ENCODE measurements at regions not wholly inside any gene's neighbourhood (a gene's known extent, or its start where the extent isn't known, plus 50 kb on each side); places are given as distances from the start of the nearest gene placed in this dataset.

DNA sequence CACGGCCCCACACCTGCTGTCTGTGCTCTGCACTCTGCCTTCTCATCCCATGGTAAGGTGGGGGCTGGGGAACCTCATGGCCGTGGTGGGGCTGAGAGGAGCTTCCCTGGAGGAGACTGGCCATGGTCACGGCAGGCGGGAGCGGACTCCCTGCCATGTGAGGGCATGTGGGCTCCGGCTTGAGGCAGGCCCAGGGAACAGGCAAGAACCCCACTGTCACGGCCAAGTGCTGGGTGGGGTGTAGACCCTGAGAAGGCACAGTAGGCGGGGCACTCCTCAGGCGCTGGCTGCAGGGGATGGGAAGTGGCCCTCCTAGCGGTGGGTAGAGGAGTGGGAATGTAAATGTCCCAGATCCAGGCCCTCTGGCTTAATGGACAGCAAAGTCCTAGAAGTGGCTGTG, 1262.7 kb downstream of the BRD1 start:
- no peak for DNase-seq

DNA sequence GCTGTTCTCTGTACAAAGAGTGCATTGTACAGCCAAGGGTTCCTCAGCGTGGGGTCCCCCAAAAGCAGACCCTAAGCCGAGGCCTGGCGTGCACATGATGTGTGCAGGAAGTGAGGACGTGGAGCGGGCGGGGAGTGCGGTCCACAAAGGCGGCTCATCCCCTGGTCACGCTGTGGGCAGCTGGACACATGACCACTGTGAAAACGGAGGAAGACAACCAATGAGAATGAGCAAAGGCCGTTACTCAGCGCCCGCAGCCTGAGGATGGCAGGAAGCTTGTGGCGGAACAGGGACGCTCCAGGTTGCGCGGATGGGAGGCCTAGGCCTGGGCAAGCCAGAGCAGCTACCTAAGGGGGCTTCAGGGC, 1263.7 kb downstream of the BRD1 start:
- no peak for DNase-seq

- no peak for DNase-seq
Measured at GRCh38 chr22:48563118-48563965, 1264.3 kb downstream of the BRD1 start.

DNA sequence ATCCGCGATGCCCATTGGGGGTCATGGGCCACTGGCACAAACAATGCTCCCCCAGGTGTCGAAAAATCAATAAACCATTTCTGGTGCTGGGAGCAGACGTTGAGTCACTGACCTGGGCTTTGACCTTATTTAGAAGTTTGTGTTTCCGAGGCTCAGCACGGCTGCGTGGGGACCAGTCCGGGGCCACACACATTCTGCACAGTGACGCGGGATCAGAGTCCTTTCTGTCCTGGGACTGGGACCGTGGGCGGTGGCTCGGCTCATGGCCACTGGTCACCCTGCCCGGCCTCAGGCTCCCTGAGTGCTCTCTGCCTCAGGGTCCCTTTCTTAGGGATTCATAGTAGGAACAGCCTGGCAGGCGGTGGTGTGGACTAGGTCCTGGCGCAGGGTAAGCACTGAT, 1266.0 kb downstream of the BRD1 start:
- DNase-seq, result no peak

- DNase-seq, result no peak
Measured at GRCh38 chr22:48560836-48561235, 1266.8 kb downstream of the BRD1 start.

DNA sequence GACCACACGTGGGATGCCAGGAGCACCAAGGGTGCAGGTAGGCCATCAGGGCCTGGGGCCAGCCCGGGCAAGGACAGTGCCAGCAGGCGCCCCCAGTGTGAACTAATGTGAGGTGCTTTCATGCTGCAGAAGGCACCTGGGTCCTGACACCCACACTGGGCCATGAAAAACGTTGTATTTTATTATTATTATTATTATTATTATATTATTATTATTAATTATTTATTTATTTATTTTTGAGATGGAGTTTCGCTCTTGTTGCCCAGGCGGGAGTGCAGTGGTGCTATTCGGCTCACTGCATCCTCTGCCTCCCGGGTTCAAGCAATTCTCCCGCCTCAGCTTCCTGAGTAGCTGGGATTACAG, 1267.3 kb downstream of the BRD1 start:
- no peak for DNase-seq

DNA sequence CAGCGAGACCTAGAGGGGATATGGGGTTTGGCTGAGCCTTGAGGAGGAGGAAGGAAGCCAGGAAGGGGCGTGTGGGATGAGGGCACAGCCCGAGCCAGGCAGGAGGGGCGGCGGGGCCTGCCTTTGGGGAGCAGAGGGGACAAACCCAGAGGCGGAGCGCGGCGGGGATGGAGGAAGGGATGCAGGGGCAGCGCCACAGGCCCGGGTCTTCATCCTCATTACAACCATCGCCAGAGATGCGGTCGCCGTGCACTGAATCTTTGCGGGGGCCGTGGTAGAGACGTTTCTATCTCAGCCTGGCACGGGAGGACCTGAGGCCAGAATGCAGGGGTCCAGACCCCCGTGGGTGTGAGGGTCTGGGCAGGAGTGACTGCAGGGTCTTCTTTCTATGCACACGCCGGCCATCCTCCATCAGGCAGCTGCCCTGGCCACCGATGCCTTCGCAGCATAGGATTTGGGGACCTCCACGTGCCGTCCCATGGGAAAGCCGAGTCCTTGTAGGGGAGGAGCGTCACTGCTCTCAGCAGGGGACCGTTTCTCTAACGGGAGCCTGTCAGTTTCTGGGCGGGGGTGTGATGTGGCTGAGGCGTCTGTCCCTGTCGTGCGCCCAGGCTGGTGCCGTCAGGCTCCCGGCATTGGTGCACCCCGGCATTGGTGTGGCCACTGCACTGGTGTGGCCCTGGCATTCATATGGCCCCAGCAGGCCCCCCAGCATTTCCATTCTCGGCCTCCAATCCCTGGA, 1267.9 kb downstream of the BRD1 start:
- DNase-seq, result no peak

DNA sequence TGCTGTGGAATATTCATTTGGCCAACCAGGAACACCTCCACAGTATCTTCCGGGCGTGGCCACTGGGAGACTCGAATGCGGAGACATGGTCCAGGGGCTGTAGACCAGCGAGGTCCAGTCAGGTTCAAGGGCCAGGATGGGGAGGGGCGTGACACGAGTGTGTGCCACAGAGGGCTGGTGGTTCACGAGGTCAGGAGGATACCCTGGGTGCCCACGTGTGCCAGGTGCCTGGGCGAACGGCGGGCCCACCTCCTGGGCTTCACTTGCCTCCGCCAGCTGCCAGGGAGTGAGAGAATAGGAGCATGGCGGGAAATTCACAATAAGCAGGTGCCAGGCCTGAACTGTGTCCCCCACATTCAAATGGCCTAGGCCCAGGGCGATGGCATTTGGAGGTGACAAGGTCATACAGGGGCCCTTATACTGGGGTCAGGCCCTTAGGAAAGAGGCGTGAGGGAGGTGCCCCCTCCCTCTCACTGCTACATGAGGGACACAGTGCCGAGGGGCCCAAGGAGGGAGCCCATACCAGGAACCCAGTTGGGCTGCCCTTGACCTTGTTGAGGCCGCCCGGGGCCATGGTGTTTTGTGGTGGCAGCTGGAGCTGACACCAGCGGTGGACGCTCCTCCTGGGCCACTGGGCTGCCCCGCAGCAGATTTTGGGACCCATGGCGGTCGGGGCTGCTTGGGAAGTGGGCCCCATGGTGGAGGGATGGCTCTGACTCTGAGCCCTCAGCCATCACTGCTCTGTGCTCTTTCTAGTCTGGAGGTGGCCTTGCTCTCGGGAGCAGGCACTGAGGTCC, 1268.9 kb downstream of the BRD1 start:
- DNase-seq, result no peak

- DNase-seq, result no peak
Measured at GRCh38 chr22:48558016-48558415, 1269.7 kb downstream of the BRD1 start.

- no peak for DNase-seq
Measured at GRCh38 chr22:48557473-48557872, 1270.2 kb downstream of the BRD1 start.

DNA sequence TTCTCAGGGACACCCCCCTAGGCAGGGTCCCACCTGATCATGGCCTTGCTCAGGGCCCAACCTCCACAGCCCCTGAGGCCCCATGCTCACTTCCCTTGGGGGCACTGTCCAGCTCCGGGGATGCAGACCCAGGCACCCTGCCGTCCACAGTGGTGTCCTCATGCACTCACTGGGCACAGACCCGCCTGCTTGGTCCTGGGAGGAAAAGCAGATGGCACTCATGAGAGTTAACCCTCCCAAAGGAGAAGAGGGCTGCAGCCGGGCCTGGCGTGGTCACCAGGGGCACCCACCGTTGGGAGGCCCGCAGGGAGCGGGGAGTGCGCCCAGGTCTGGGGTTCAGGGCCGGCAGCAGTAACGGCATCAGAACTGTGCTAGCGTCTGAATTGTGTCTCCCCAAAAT, 1270.9 kb downstream of the BRD1 start:
- DNase-seq, result no peak

GRCh38 chr22:48556222-48556621, 1271.5 kb downstream of the BRD1 start:
- no peak for DNase-seq

- DNase-seq, result no peak
Measured at GRCh38 chr22:48555606-48556005, 1272.1 kb downstream of the BRD1 start.

GRCh38 chr22:48554893-48555572, 1272.6 kb downstream of the BRD1 start:
- DNase-seq, result no peak

DNA sequence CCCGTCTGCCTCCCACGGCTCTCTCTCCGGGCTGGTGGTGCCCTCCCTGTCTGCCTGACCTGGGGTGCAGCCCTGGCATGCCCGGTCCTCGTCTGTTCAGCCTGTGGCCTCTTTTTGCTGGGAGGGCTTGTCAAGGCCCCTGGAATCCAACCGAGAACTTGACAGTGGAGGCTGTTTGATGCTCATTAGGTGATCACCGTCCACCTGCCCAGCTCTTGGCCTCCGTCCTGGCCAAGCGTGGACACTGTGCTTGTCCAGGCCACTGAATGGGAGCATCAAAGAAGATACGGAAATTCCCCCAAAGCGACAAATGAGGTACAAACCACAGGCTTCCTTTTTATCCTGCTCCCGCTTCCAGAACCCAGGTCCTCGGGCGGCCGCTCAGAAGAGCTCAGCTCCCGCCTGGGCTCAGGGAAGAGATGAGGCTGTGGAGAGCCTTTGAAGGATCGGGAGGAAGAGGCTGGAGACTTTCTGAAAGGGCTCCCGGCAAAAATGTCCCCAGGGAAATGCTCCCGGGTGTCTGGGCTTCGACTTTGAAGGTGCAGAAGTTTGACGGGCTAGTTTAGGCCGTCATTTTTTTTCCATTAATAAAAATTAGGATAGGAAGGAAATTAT, 1273.9 kb downstream of the BRD1 start:
- no peak for DNase-seq

GRCh38 chr22:48553119-48553518, 1274.6 kb downstream of the BRD1 start:
- no peak for DNase-seq

DNA sequence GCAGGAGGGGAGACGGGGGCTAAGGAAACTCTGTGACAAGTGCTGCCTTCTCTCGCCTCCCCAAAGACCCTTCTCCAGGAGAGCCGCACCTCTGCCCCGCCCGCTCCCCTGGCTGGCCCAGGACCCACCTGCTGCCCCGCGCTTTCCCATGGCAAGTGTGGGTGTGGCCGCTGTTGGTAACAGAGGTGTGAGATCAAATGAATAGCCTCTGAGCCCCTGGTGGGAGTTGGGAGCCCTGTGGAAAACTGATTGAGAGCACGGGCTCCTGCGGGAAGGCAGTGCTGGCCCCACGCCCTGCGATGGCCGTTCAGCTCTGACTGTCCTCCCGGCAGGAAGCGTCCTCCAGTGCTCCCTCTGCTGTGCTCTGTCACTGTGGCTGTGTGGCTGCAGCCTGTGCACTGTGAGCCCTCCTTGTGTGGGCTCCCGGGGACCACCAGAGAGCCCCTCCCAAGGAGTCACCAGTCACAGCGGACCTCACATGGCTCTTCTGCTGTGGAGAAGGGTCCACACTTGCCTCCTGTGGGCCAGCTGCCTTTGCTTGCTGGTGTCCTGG, 1275.9 kb downstream of the BRD1 start:
- no peak for DNase-seq

- DNase-seq, result no peak
Measured at GRCh38 chr22:48551061-48551460, 1276.6 kb downstream of the BRD1 start.

- no peak for DNase-seq
Measured at GRCh38 chr22:48548391-48548790, 1279.3 kb downstream of the BRD1 start.

DNA sequence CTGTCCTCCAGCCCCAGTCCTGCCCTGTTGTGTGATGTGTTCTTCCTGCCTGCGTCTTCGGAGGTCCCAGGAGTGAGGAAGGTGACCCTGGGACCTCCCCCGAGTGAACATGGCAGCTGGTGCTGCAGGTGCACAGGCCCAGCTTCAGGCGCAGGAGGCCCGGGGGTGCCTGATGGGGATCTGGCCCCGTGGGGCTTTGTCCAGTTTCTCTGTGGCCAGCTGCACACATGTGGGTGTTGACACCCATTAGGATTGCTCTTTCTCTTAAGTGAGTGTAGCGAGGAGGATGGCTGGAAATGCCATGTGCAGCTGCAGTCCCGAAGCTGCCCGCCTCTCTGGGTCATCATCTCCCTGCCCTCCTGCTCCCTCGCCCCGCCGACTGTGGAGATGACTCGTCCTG, 1279.7 kb downstream of the BRD1 start:
- DNase-seq, result no peak

DNA sequence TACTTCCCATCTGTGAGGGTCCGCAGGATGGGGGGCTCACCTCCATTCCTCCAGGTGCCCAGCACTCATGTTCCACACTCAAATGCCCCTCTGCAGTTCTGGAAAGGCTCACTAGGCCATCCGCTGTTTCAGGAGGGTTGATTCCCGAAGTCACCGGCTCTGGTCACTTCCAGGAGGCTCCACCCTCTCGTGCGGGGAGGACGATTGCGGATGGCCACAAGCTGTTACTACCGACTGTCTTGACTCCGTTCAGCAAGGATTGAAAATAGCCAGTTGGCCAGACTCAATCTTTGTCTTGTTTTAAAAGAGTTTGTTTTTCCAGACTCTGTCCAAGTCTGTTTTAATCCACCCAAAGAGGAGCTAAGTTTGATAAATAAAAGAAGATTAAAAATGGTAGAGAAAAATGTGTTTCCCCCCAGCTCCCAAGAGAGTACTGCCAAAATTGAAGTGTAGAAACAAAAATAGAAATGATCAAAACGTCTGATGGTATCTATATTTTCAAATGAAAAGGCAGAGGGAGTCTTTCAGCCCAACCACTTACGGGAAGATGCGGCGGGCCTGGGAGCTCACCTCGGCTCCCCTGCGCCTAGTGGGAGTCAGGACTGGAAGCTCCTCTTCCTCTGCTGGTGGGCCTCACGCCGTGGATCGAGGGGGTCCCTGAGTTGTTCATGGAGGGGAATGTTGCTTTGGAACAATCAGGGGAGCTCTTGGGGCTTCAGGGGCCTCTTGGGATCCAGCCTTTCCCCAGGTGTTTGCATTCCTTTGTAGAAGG, 1280.8 kb downstream of the BRD1 start:
- no peak for DNase-seq

DNA sequence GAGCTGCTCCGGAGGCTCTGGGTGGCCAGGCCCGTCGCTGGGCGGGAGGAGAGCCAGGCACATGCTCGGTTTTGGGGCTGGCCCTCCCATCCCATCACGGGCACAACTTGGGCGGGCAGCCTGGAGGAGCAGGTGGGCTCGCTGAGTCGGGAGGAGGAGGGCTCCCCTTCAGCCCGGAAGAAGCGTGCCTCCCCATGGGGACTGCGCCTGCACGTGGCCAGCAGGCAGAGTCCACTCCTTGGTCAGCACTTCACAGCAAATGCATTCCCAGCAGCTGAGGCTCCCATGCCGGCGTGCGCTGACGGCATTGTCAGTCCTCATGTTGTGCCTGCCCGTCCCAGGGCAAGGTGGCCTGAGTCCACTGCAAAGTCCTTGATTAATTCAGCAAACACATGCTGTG, 1281.7 kb downstream of the BRD1 start:
- no peak for DNase-seq
